Dedifferentiated amniotic fluid mesenchymal stem cell (primary cell): ENCODE measurements at regions not wholly inside any gene's neighbourhood (a gene's known extent, or its start where the extent isn't known, plus 50 kb on each side); places are given as distances from the start of the nearest gene placed in this dataset.
"Not testable (repeated sequence)": the region's sequence is repeated elsewhere in the genome, so short reads cannot be mapped to it uniquely, and the experiment has no call there.

Experiments
- DNase-seq: peaks from one replicate; pipeline ENCODE4 v3.0.0-alpha.2; 2016; ENCODE audit errors: extremely low spot score

DNA sequence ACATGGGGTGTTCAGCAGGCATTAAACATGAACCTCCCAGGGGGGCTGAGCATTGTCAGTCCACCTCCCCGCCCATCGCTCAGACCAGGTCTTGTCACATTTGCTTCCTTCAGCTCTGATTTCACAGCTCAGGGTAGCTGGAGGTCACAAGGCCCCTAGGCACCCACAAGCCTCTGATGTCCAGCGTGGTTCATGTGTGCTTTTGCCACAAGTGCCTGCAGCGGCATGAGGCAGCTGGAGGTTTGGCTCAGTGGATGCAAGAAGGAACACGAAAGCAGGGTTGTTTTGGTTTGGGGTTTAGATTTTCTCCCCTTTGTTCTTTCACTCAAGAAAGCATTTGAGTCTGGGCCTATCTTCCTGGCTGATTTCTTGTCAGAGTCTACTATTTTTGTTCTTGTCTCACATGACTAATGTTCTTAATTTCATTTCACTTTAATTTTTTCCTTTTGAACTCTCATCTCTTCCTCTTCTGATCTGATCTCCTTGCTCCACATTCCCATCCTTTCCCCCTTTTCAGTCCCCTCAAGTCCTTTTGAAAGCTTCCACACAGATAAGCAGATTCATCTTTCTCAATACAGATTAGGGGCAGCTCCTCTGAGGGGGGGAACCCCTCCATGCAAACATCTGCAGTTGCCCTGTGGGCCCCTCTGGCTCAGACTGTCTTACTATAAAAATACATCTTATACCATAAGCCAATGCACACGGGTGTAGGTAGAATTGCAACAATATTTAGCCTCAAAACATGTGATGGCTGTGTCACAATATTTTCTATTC, 68.1 kb upstream of the CEP85L start:
- DNase-seq: no peak

DNA sequence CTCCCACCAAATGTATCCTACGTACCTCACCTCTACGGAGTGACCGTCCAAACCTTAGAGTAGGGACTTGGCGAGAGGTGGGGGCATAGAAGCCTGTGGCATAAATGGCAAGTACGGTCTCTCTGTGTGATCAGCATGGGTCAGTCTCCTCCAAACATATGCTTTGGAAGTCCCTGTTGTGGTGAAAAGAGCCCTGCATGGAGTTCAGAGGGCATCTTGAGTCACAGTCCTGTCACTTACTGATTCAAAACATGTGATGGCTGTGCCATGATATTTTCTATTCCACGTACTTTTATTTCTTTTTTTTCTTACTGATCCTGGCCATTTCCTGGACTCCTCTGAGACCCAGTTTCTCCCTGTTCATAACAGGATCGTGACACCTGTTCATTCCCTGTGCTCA, 67.5 kb upstream of the CEP85L start:
- no peak for DNase-seq

DNA sequence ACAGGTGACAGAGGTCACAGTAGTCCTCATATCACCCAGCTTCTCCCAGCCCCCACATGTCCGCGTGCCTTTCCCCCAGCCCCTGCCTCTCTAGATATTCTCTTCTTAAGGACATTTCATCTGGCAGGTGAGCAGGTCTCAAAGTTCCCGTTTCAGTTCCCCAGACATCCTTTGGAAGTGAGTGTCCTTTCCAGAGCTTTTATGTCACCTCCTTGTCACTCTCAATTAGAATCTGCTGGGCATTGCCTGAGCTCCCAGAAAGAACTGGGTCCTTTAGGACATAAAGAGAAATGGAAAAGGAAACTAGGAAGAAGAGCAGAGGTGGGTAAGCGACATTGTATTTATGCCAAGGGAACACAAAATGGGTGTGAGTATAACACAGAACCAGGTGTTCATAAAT, 66.9 kb upstream of the CEP85L start:
- DNase-seq: no peak

DNA sequence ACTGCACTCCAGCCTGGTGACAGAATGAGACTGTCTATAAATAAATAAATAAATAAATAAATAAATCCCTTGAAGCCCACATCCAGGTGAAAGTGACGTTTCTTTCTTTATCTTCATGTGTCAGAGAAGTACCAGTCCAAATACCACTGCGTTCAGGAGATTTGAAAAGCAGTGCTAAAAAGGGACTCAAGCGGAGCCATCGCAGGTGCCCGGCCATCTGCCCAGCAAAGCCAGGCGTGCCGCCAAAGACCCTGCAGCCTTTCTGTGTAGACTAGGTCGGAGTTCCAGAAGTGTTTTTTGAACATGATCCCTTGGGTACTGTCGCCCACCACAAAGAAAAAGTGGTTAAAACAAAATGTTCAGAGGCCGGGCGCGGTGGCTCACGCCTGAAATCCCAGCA, 65.7 kb upstream of the CEP85L start:
- no peak for DNase-seq

DNA sequence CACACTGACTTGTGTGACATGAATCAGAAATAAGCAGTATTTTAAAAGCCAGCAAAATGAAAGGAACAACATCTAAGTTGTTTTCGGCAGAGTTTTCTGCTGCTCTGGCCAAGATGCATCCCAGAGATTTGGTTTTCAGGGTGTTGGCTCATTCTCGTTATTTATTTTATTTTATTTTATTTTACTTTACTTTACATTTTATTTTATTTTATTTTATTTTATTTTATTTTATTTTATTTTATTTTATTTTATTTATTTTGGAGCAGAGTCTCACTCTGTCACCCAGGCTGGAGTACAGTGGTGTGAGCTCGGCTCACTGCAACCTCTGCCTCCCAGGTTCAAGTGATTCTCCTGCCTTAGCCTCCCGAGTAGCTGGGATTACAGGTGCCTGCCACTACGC, 64.5 kb upstream of the CEP85L start:
- not testable (repeated sequence) for DNase-seq

DNA sequence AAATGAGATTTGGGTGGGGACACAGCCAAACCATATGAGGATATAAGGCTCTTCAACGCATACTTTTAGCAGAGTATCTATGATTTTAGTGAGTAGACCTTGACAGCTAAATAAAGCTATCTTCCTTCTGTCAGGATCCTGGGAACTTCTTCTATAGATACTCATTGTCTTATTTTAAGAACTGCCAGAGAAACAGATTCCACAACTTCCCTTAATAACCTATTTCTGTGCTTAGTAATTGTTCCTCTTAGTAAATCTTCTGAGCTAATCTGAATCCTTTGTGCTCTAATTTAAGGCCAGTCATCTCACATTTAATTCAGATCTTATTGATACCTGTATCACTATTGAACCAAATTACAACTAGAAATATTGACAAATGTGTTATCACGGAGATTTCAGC, 64.0 kb upstream of the CEP85L start:
- DNase-seq: no peak

DNA sequence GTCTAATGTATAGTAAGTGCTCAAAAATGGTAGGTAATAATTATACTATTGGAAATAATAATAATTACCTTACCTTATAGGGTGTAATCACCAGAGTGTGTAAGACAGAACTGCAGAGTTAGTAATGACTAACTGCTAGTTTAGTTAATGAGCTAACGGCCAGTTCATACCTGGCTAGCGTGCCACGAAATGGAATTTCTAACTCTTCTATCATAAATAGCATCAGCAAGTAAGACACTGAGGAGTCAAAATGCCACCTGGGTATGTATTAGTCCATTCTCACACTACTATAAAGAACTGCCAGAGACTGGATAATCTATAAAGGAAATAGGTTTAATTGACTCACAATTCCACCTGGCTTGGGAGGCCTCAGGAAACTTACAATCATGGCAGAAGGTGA, 63.4 kb upstream of the CEP85L start:
- no peak for DNase-seq

DNA sequence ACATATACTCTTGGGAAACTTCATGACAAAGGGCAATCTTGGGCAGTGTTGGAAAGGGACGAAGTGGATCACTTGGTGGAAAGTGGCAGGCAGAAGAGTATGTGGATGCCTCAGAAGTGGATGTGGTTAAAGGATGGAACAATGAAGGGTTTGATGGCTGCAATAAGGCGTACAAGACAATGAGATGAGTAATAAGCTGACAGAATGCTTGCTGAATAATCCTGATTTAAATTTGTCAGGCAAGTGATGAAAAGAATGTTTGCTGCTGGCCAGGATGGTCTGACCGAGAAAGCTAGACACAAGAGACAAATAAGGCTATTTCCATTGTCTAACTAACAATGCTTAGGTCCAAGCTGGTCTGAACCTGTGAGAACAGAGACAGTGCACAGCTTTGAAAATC, 61.6 kb upstream of the CEP85L start:
- DNase-seq: no peak

DNA sequence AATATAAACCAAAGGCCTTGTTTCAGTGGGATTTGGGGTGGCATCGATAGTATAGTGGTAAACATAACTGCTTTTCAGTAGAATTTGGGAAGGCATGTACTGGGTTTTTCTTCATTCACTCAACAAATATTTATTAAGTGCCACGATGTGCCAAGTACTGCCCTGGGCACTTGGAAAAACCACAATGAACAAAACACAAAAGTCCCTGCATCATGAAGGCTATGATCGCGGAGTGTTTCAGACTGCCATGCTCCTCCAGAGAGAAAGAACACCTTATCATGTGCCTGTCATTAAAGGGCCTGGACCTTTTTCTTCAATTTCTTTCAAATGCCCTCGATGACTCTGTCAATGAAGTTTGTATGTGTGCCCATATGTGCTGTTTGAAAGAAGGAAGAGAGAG, 59.2 kb upstream of the CEP85L start:
- no peak for DNase-seq

DNA sequence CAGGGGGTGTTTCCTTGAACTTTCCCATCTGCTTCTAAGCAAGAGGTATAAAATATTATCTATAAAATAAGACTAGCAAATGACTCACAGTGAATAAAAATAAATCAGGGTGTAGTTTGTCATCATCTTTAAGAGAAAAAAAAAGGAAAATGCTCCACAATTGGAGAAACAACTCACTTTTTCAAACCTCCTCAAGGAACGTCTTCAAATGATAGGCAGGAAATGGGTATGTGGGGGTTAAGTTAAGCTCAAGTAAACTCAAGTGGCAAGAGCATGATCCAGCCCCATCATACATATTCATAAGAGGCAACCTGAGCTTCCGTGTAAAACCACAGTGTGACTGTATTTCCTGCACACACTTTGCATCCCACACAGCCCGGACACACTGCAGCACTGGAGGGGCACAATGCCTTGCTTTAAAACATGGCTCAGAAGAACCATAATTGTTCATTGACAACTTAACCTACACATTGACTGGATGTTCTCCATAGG, 58.5 kb upstream of the CEP85L start:
- DNase-seq: no peak

DNA sequence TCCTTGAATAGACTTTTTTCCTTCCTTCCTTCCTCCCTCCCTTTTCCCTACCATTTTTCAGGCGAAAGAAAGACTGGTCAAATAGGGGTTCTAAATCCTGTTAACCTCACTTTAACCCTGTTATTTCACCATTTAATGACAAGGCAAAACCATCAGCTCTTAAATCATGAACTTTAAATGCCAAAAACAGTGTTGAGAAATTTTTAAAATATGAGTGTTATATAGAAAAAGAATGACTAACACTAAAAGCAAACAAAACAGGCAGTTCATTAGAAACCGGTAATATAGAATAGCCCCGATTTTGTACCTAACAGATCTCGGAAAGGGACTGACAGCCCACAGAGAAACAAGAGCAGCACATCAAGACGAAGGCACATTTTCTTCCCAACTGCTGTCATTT, 57.4 kb upstream of the CEP85L start:
- DNase-seq: peak; percentile 17

DNA sequence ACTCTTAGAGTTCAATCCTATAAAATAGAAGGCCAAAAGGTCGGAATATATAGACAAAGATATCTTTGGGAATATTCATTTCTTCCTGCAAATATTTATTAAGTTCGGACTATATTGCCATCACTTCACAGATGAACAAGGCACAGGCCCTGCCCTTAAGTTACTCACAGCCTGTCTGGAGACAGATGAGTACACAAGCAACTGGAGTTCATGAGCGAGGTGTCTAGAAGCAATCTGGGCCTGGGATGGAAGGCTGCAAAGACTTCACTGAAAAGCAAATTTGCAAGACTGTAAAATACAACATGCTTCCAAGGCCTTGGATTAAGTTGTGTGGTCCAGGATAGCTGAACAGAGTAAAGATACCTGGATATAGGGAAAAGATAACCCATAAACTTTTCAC, 56.7 kb upstream of the CEP85L start:
- DNase-seq: no peak

DNA sequence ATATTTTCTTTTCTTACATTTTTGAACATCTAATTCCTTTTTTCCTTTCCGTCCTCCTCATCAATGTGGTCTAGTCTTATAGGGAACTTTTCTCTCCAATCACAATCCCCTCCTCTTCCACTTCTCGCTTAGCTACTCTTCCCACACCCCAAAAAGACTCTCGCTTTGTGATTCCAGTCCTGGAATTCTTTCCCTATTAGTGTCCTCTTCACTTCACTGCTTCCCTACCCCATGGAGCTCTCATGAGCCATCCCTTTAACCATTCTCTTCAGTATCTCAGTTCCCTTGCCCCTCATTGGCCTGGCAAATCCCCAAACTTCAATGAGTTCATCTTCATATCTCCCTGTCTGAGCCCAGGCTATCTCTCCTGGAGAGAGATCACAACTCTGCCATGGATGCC, 55.3 kb upstream of the CEP85L start:
- DNase-seq: no peak

DNA sequence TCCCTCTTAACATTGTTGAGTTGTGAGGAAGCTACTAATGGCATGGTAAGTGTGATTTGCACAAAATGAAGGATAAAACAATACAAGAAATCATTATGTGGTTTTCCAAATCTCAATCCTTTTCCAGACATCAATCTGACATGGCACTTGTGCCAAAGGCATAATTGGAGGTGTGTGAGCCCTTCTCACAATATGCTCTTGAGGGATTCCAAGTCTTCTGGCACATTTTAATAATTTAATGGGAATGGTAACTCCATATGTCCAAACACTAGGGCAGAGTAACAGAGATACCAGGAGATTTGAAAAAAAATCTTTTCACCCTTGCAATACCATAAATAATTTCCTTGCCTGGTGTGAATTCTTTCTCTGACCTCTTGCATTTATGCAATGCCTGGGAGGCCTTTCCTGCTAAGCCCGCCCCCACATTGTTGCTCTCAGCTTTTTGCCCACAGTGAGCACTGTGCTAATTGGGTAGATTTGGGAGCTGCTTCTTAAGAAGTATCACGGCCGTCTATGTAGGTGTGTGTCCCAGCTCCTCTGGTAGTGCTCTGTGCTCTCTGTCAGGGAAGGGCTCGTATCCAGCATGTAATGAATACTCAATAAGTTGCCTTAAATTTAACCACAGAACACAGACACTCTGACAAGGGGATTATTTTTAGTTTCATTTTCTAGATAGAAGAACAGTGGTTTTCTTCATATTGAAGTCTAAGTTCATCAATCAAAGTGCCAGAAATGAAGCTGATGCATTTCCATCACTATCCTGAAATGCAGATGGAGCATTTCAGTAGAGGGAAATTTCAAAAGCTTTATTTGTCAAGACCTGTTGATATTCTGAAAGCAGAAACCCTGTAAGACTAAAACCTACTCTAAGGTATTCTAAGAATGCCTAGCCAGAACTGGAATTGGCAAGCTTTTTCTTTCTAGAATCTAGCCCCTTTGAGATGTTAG, 54.4 kb upstream of the CEP85L start:
- peak; percentile 15 for DNase-seq

DNA sequence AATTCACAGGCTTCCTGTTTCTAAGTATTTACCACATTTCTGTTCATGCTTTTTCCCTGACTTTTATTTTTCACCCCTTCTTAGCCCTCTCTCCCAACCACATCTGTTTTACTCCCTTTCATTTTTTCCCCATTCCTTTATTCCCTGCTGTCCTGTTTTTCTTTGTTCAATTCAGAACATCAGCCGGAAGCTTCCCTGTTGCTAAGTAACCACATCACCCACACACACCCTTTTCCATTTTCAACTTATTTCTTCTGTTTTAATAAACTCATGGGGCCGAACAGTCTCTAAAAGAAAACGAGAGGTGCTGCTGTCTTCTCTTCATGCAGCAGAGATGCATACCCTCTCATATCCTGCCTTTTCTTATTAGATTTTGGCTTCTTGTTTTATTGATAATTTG, 53.5 kb upstream of the CEP85L start:
- DNase-seq: no peak

DNA sequence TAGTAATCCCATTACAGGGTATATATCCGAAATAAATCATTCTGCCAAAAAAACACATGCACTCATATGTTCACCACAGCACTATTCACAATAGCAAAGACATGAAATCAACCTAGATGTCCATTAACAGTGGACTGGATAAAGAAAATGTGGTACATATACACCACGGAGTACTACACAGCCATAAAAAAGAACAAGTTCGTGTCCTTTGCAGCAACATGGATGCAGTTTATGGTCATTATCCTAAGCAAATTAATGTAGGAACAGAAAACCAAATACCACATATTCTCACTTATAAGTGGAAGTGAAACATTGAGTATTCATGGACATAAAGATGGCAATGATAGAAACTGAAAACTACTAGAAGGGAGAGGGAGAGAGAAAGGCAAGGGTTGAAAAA, 49.9 kb upstream of the CEP85L start:
- not testable (repeated sequence) for DNase-seq
